B cell (primary cell): ENCODE measurements at regions not wholly inside any gene's neighbourhood (a gene's known extent, or its start where the extent isn't known, plus 50 kb on each side); places are given as distances from the start of the nearest gene placed in this dataset.

Experiments
- ATAC-seq: fragments of 200-7000 bp; cut with Tn5 transposase; one replicate; pipeline ENCODE4 v1.10.0; 2021; ENCODE audit warnings: low read depth, mild to moderate bottlenecking, moderate number of reproducible peaks, moderate library complexity
- CTCF ChIA-PET: fragments of 350-600 bp; sonication (Branson Sonifier 250); formaldehyde crosslinking; loops from one replicate; lab custom pipeline; 2021; ENCODE audit warnings: antibody characterized with exemption, inconsistent platforms; lab: Charles Lee
- POLR2A ChIA-PET: fragments of 350-600 bp; sonication (Branson Sonifier 250); formaldehyde crosslinking; loops from one replicate; lab custom pipeline; 2021; ENCODE audit warnings: antibody characterized with exemption; lab: Charles Lee
- DNase-seq: peaks from one replicate; pipeline ENCODE4 v3.0.0; 2013
- H2AFZ ChIP-seq: 2 replicates; pipeline ENCODE4 v1.6.1; 2012; ENCODE audit warnings: mild to moderate bottlenecking, low read depth, low read length; ENCODE audit not compliant: insufficient read depth, poor library complexity, severe bottlenecking
- H3K27ac ChIP-seq, 2 donors: 1 replicate in 1 of 2; 2 replicates in 1 of 2; pipeline ENCODE4 v1.5.1; 2012 to 2013; ENCODE audit warnings: low read length in 2 of 2, mild to moderate bottlenecking in 2 of 2, moderate library complexity in 1 of 2
- H3K27me3 ChIP-seq, 4 experiments: fragments of 200-600 bp in 1 of 4; sonication (generic) in 1 of 4; replicated peaks in 1 of 4; 1 replicate in 2 of 4; 2 replicates in 2 of 4; pipeline versions ENCODE4 v1.6.1 to v1.7.0; 2013 to 2016; ENCODE audit warnings: low read length in 3 of 4, mild to moderate bottlenecking in 2 of 4, mixed read lengths in 1 of 4, moderate library complexity in 1 of 4; ENCODE audit not compliant: insufficient read depth in 4 of 4, control insufficient read depth in 3 of 4; ENCODE audit errors: control extremely low read depth in 1 of 4
- H3K36me3 ChIP-seq, 2 experiments: replicated peaks in 1 of 2; 1 replicate in 1 of 2; 2 replicates in 1 of 2; pipeline versions ENCODE4 v1.6.1 to v1.7.1; 2013; ENCODE audit warnings: low read length in 1 of 2; ENCODE audit not compliant: insufficient read depth in 2 of 2, control insufficient read depth in 1 of 2; ENCODE audit errors: control extremely low read depth in 1 of 2, extremely low read depth in 1 of 2
- H3K4me1 ChIP-seq, 2 donors: fragments of 200-600 bp in 1 of 2; sonication (generic) in 1 of 2; 1 replicate in 1 of 2; 2 replicates in 1 of 2; pipeline versions ENCODE4 v1.5.1 to v1.6.1; 2013 to 2017; ENCODE audit warnings: low read length in 2 of 2; ENCODE audit not compliant: control insufficient read depth in 2 of 2, insufficient read depth in 2 of 2
- H3K4me2 ChIP-seq: replicated peaks from 2 replicates; pipeline ENCODE3; 2012; ENCODE audit warnings: mild to moderate bottlenecking, low read depth, low read length; ENCODE audit not compliant: poor library complexity, severe bottlenecking
- H3K4me3 ChIP-seq, 5 experiments: fragments of 200-600 bp in 1 of 5; sonication (generic) in 1 of 5; 1 replicate in 3 of 5; 2 replicates in 2 of 5; pipeline versions ENCODE4 v1.5.1 to v1.7.0; 2011 to 2016; ENCODE audit warnings: low read length in 4 of 5, mild to moderate bottlenecking in 4 of 5, low read depth in 2 of 5, control low read depth in 1 of 5, moderate library complexity in 1 of 5; ENCODE audit not compliant: insufficient read depth in 1 of 5; ENCODE audit errors: control extremely low read depth in 1 of 5, extremely low read depth in 1 of 5
- H3K79me2 ChIP-seq: fragments of 200-600 bp; sonication (generic); one replicate; pipeline ENCODE4 v1.6.0; 2016; ENCODE audit warnings: low read length; ENCODE audit not compliant: control insufficient read depth, insufficient read depth
- H3K9ac ChIP-seq: fragments of 200-600 bp; sonication (generic); 2 replicates; pipeline ENCODE4 v1.6.1; 2017; ENCODE audit warnings: mild to moderate bottlenecking, low read length, moderate library complexity
- H3K9me3 ChIP-seq, 3 donors: one replicate each; pipeline versions ENCODE4 v1.6.1 to v1.7.1; 2013; ENCODE audit warnings: low read length in 2 of 3; ENCODE audit not compliant: control insufficient read depth in 2 of 3, insufficient read depth in 1 of 3; ENCODE audit errors: control extremely low read depth in 1 of 3
- H4K20me1 ChIP-seq: 2 replicates; pipeline ENCODE4 v1.6.0; 2012; ENCODE audit warnings: mild to moderate bottlenecking, low read length; ENCODE audit not compliant: insufficient read depth, control insufficient read depth, poor library complexity, severe bottlenecking
- H3K27ac Mint-ChIP-seq: one replicate; pipeline ENCODE4 v1.8.0; 2021; ENCODE audit warnings: mixed read lengths
- H3K27me3 Mint-ChIP-seq: one replicate; pipeline ENCODE4 v1.8.0; 2021; ENCODE audit warnings: mixed read lengths
- H3K4me1 Mint-ChIP-seq: one replicate; pipeline ENCODE4 v1.8.0; 2021; ENCODE audit warnings: mixed read lengths
- H3K4me3 Mint-ChIP-seq: one replicate; pipeline ENCODE4 v1.8.0; 2021; ENCODE audit warnings: mixed read lengths
- H3K9me3 Mint-ChIP-seq: one replicate; pipeline ENCODE4 v1.8.0; 2022; ENCODE audit warnings: mixed read lengths; ENCODE audit not compliant: insufficient read depth
- CTCF ChIP-seq: fragments of 200-600 bp; IDR thresholded peaks from one replicate; pipeline ENCODE4 v1.8.0; 2022; ENCODE audit warnings: antibody characterized with exemption, mild to moderate bottlenecking
- EZH2 ChIP-seq: IDR thresholded peaks from 2 replicates; pipeline ENCODE4 v1.6.1; 2012; ENCODE audit warnings: borderline replicate concordance, low read depth, mild to moderate bottlenecking, moderate library complexity, low read length; ENCODE audit not compliant: insufficient read depth, poor library complexity, severe bottlenecking
- WGBS: methylation state at CpG from one replicate; pipeline ENCODE4 v1.1.5; 2013; ENCODE audit warnings: missing lambda C conversion rate; ENCODE audit not compliant: insufficient coverage; 5-methylcytosine and 5-hydroxymethylcytosine counted together
- intact Hi-C: fragments of 100-400 bp; cut with micrococcal nuclease; formaldehyde crosslinking; loops from one replicate; pipeline ENCODE4 v1.10.0; 2022

DNA sequence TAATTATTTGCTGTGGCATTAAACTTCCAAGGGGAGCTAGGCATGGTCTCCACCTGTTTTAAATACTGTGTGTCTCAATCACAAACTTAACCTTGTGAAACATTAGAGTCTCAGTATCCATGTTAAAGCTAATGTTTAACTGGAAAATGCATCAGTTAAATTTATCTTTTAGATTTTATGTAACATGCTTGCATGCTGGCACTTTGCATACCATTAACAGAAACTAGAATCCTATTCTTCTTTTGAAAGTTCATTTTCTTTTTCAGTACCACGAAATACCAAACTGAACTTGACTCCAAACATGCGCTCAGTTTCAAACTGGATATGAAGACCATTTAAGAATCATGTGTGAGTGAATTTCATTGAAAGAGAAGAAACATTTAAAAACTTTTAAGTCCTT, 328.9 kb upstream of the SLC10A2 start:
- ChIA-PET POLR2A (no interaction called here), CTCF (no interaction called here)
- Histone ChIP-seq H3K4me2 (no peak overlapping the region), H3K4me3 (no peak overlapping the region), H3K36me3 (no peaks in the 10 kb centered on the region), H3K9ac (no peak overlapping the region), H4K20me1 (no peaks in the 10 kb centered on the region), H2AFZ (no peak overlapping the region), H3K9me3 (peaks cover 0 to 13% (median 0%) of the 10 kb centered on the region in 3 donors), H3K27ac (no peak overlapping the region), H3K79me2 (no peaks in the 10 kb centered on the region), H3K27me3 (no peaks in the 10 kb centered on the region), H3K4me1 (no peaks in the 10 kb centered on the region)
- no CpG with 5 or more reads among the region's 2 CpGs for WGBS
- ATAC-seq (no peak), DNase-seq (no peak)
- no peak for TF ChIP-seq CTCF
- Mint-ChIP-seq H3K4me1 (no peaks in the 10 kb centered on the region), H3K27me3 (no peaks in the 10 kb centered on the region), H3K4me3 (no peak overlapping the region), H3K9me3 (peaks cover 7% of the 10 kb centered on the region), H3K27ac (no peak overlapping the region)
- intact Hi-C loops = no loop called here

GRCh38 chr13:103394618-103395017, 328.4 kb upstream of the SLC10A2 start:
- H3K9me3 Mint-ChIP-seq = peaks cover 6% of the 10 kb centered on the region
- Histone ChIP-seq H3K9me3 (peaks cover 0 to 13% (median 0%) of the 10 kb centered on the region in 3 donors), H3K4me2 (no peak overlapping the region), H3K4me3 (no peak overlapping the region), H4K20me1 (no peaks in the 10 kb centered on the region), H3K4me1 (no peaks in the 10 kb centered on the region), H3K36me3 (no peaks in the 10 kb centered on the region), H2AFZ (no peak overlapping the region), H3K27ac (no peak overlapping the region), H3K79me2 (no peaks in the 10 kb centered on the region), H3K27me3 (no peaks in the 10 kb centered on the region), H3K9ac (no peak overlapping the region)
- no peaks in the 10 kb centered on the region for H3K27me3 Mint-ChIP-seq
- no peak for DNase-seq
- H3K27ac Mint-ChIP-seq = no peak overlapping the region
- no peak for TF ChIP-seq CTCF
- TF ChIP-seq EZH2 = no peak
- no peaks in the 10 kb centered on the region for H3K4me1 Mint-ChIP-seq
- intact Hi-C loops = no loop called here
- H3K4me3 Mint-ChIP-seq = no peak overlapping the region
- WGBS = 79% methylated on average over 2 of the region's 2 CpGs
- ChIA-PET CTCF (no interaction called here), POLR2A (no interaction called here)
- ATAC-seq = no peak
